ENCODE measurements at regions not wholly inside any gene's neighbourhood (a gene's known extent, or its start where the extent isn't known, plus 50 kb on each side); places are given as distances from the start of the nearest gene placed in this dataset.

GRCh38 chr18:76771192-76771799 is 51.1 kb upstream of the ZNF236 start:
- ATAC-seq = no peak
- H3K4me3 Mint-ChIP-seq = no peak overlapping the region
- H3K36me3 Mint-ChIP-seq = peaks cover 0 to 11% (median 0%) of the 10 kb centered on the region in 3 donors
- POLR2A ChIA-PET = no interaction called here
- H3K27me3 Mint-ChIP-seq = peaks cover 4 to 54% (median 12%) of the 10 kb centered on the region in 5 donors
- H3K9me3 Mint-ChIP-seq = peaks cover 0 to 20% (median 13%) of the 10 kb centered on the region in 9 donors
- H3K4me1 Mint-ChIP-seq = peaks cover 0 to 6% (median 0%) of the 10 kb centered on the region in 4 donors
- no peak for DNase-seq
- no peak overlapping the region for H3K27ac Mint-ChIP-seq

- no peak for ATAC-seq
- DNase-seq = no peak
- POLR2A ChIA-PET = no interaction called here
- Mint-ChIP-seq H3K4me3 (no peak overlapping the region), H3K27ac (no peak overlapping the region), H3K36me3 (peaks cover 0 to 11% (median 0%) of the 10 kb centered on the region in 3 donors), H3K27me3 (peaks cover 5 to 42% (median 11%) of the 10 kb centered on the region in 5 donors), H3K4me1 (peaks cover 3 to 13% (median 4%) of the 10 kb centered on the region in 4 donors), H3K9me3 (peaks cover 0 to 20% (median 13%) of the 10 kb centered on the region in 9 donors)
These were observed 54.4 kb upstream of the ZNF236 start for GRCh38 chr18:76767954-76768353.

GRCh38 chr18:76766429-76766828 is 55.9 kb upstream of the ZNF236 start:
- no peak overlapping the region for H3K4me3 Mint-ChIP-seq
- ATAC-seq = no peak
- H3K27ac Mint-ChIP-seq = no peak overlapping the region
- POLR2A ChIA-PET = no interaction called here
- H3K36me3 Mint-ChIP-seq = peaks cover 0 to 6% (median 0%) of the 10 kb centered on the region in 3 donors
- DNase-seq = no peak
- H3K27me3 Mint-ChIP-seq = peaks cover 4 to 33% (median 5%) of the 10 kb centered on the region in 5 donors
- peaks cover 0 to 31% (median 17%) of the 10 kb centered on the region in 9 donors for H3K9me3 Mint-ChIP-seq
- H3K4me1 Mint-ChIP-seq = peaks cover 13 to 27% (median 17%) of the 10 kb centered on the region in 4 donors

GRCh38 chr18:76765649-76766048 is 56.7 kb upstream of the ZNF236 start:
- Mint-ChIP-seq H3K27ac (no peak overlapping the region), H3K9me3 (peaks cover 0 to 34% (median 17%) of the 10 kb centered on the region in 9 donors), H3K4me3 (no peak overlapping the region), H3K36me3 (peaks cover 0 to 6% (median 0%) of the 10 kb centered on the region in 3 donors), H3K4me1 (peaks cover 13 to 29% (median 24%) of the 10 kb centered on the region in 4 donors), H3K27me3 (peaks cover 0 to 26% (median 5%) of the 10 kb centered on the region in 5 donors)
- ATAC-seq (no peak), DNase-seq (no peak)
- POLR2A ChIA-PET = no interaction called here

- H3K27ac Mint-ChIP-seq = no peak overlapping the region
- ATAC-seq = no peak
- peaks cover 0 to 33% (median 17%) of the 10 kb centered on the region in 9 donors for H3K9me3 Mint-ChIP-seq
- POLR2A ChIA-PET = no interaction called here
- DNase-seq = no peak
- peaks cover 0 to 6% (median 0%) of the 10 kb centered on the region in 3 donors for H3K36me3 Mint-ChIP-seq
- H3K27me3 Mint-ChIP-seq = peaks cover 0 to 25% (median 5%) of the 10 kb centered on the region in 5 donors
- peaks cover 13 to 29% (median 24%) of the 10 kb centered on the region in 4 donors for H3K4me1 Mint-ChIP-seq
- no peak overlapping the region for H3K4me3 Mint-ChIP-seq
These were observed 58.0 kb upstream of the ZNF236 start for GRCh38 chr18:76764291-76764901.

GRCh38 chr18:76759056-76759455 is 63.3 kb upstream of the ZNF236 start:
- POLR2A ChIA-PET = no interaction called here
- ATAC-seq (no peak), DNase-seq (no peak)
- no peak overlapping the region for H3K4me3 Mint-ChIP-seq
- peaks cover 0 to 16% (median 5%) of the 10 kb centered on the region in 9 donors for H3K9me3 Mint-ChIP-seq
- H3K27me3 Mint-ChIP-seq = no peaks in the 10 kb centered on the region
- H3K27ac Mint-ChIP-seq = no peak overlapping the region
- no peaks in the 10 kb centered on the region for H3K36me3 Mint-ChIP-seq
- peaks cover 9 to 21% (median 19%) of the 10 kb centered on the region in 4 donors for H3K4me1 Mint-ChIP-seq

- POLR2A ChIA-PET = no interaction called here
- peaks cover 9 to 21% (median 18%) of the 10 kb centered on the region in 4 donors for H3K4me1 Mint-ChIP-seq
These were observed 64.4 kb upstream of the ZNF236 start for GRCh38 chr18:76757925-76758324.

GRCh38 chr18:76757335-76757734 is 65.0 kb upstream of the ZNF236 start:
- ATAC-seq (no peak), DNase-seq (no peak)
- H3K27ac Mint-ChIP-seq = no peak overlapping the region
- H3K4me3 Mint-ChIP-seq = no peak overlapping the region
- H3K4me1 Mint-ChIP-seq = peaks cover 8 to 17% (median 13%) of the 10 kb centered on the region in 4 donors
- POLR2A ChIA-PET = no interaction called here
- no peaks in the 10 kb centered on the region for H3K27me3 Mint-ChIP-seq
- peaks cover 0 to 15% (median 9%) of the 10 kb centered on the region in 9 donors for H3K9me3 Mint-ChIP-seq
- H3K36me3 Mint-ChIP-seq = peaks cover 0 to 1% (median 0%) of the 10 kb centered on the region in 3 donors

More at GRCh38 chr18:76757925-76758324, 64.4 kb upstream of the ZNF236 start:
- Mint-ChIP-seq H3K27me3 (no peaks in the 10 kb centered on the region), H3K27ac (no peak overlapping the region), H3K36me3 (no peaks in the 10 kb centered on the region), H3K9me3 (peaks cover 0 to 16% (median 6%) of the 10 kb centered on the region in 9 donors), H3K4me3 (no peak overlapping the region)
- ATAC-seq (no peak), DNase-seq (no peak)

- H3K27ac Mint-ChIP-seq = no peak overlapping the region
These were observed 65.7 kb upstream of the ZNF236 start for GRCh38 chr18:76756531-76757253.

GRCh38 chr18:76754351-76754750 is 68.0 kb upstream of the ZNF236 start:
- peaks cover 0 to 14% (median 11%) of the 10 kb centered on the region in 3 donors for H3K36me3 Mint-ChIP-seq
- no peak overlapping the region for H3K27ac Mint-ChIP-seq

More at GRCh38 chr18:76756531-76757253, 65.7 kb upstream of the ZNF236 start:
- no peak overlapping the region for H3K4me3 Mint-ChIP-seq
- H3K9me3 Mint-ChIP-seq = peaks cover 0 to 15% (median 8%) of the 10 kb centered on the region in 9 donors
- H3K27me3 Mint-ChIP-seq = no peaks in the 10 kb centered on the region
- POLR2A ChIA-PET = no interaction called here
- no peak for ATAC-seq
- peaks cover 0 to 5% (median 3%) of the 10 kb centered on the region in 3 donors for H3K36me3 Mint-ChIP-seq
- DNase-seq = no peak
- peaks cover 3 to 10% (median 7%) of the 10 kb centered on the region in 4 donors for H3K4me1 Mint-ChIP-seq

GRCh38 chr18:76752400-76752799 is 70.0 kb upstream of the ZNF236 start:
- Mint-ChIP-seq H3K4me1 (no peaks in the 10 kb centered on the region), H3K27ac (no peak overlapping the region), H3K4me3 (no peak overlapping the region), H3K27me3 (peaks cover 0 to 2% (median 0%) of the 10 kb centered on the region in 5 donors), H3K9me3 (peaks cover 0 to 41% (median 18%) of the 10 kb centered on the region in 9 donors), H3K36me3 (peaks cover 0 to 24% (median 22%) of the 10 kb centered on the region in 3 donors)
- DNase-seq (no peak), ATAC-seq (no peak)
- POLR2A ChIA-PET = no interaction called here

More at GRCh38 chr18:76754351-76754750, 68.0 kb upstream of the ZNF236 start:
- POLR2A ChIA-PET = no interaction called here
- no peaks in the 10 kb centered on the region for H3K27me3 Mint-ChIP-seq
- ATAC-seq (no peak), DNase-seq (no peak)
- peaks cover 0 to 1% (median 0%) of the 10 kb centered on the region in 4 donors for H3K4me1 Mint-ChIP-seq
- peaks cover 0 to 25% (median 16%) of the 10 kb centered on the region in 9 donors for H3K9me3 Mint-ChIP-seq
- H3K4me3 Mint-ChIP-seq = no peak overlapping the region

GRCh38 chr18:76750917-76751890 is 71.2 kb upstream of the ZNF236 start:
- POLR2A ChIA-PET = no interaction called here
- H3K9me3 Mint-ChIP-seq = peaks cover 0 to 45% (median 18%) of the 10 kb centered on the region in 9 donors
- no peak overlapping the region for H3K27ac Mint-ChIP-seq
- H3K36me3 Mint-ChIP-seq = peaks cover 0 to 24% (median 22%) of the 10 kb centered on the region in 3 donors
- ATAC-seq = no peak
- peaks cover 0 to 2% (median 0%) of the 10 kb centered on the region in 5 donors for H3K27me3 Mint-ChIP-seq
- no peak for DNase-seq
- H3K4me1 Mint-ChIP-seq = no peaks in the 10 kb centered on the region
- no peak overlapping the region for H3K4me3 Mint-ChIP-seq
